IMR-90 (cell line): ENCODE measurements at regions not wholly inside any gene's neighbourhood (a gene's known extent, or its start where the extent isn't known, plus 50 kb on each side); places are given as distances from the start of the nearest gene placed in this dataset.

Experiments
- ATAC-seq: fragments of 200-7000 bp; cut with Tn5 transposase; 2 replicates; pipeline ENCODE4 v1.9.1; 2020; ENCODE audit warnings: low read depth, mild to moderate bottlenecking, moderate library complexity
- BruUV-seq: library from RNA; stranded (reverse); fragments of 400-500 nt; replicated peaks from 2 replicates; lab custom pipeline; 2021; lab: Mats Ljungman, UMichigan
- CTCF ChIA-PET: fragments of 300-600 bp; formaldehyde crosslinking; extraction: SDS; loops from one replicate; lab custom pipeline; 2021; ENCODE audit warnings: antibody characterized with exemption; lab: Yijun Ruan, JAX
- POLR2A ChIA-PET: fragments of 300-600 bp; sonication (Branson Sonifier 250); formaldehyde crosslinking; loops from one replicate; lab custom pipeline; 2022; ENCODE audit warnings: antibody characterized with exemption; ENCODE audit not compliant: unreplicated experiment; lab: Charles Lee
- DNase-seq: peaks from one replicate; pipeline ENCODE4 v3.0.0; 2013
- H2AFZ ChIP-seq: replicated peaks from 2 replicates; pipeline ENCODE3; 2013; ENCODE audit warnings: low read length, mild to moderate bottlenecking; ENCODE audit not compliant: poor library complexity
- H2AK5ac ChIP-seq: 2 replicates; pipeline ENCODE4 v1.6.1; 2013; ENCODE audit warnings: low read depth, low read length, inconsistent platforms
- H2AK9ac ChIP-seq: replicated peaks from 2 replicates; pipeline ENCODE3; 2013; ENCODE audit warnings: mild to moderate bottlenecking, low read depth, low read length, moderate library complexity; ENCODE audit not compliant: poor library complexity
- H2BK120ac ChIP-seq: 2 replicates; pipeline ENCODE4 v1.6.1; 2013; ENCODE audit warnings: low read depth, low read length, inconsistent platforms
- H2BK15ac ChIP-seq: 3 replicates; pipeline ENCODE4 v1.6.1; 2013; ENCODE audit warnings: low read depth, low read length, inconsistent platforms
- H2BK20ac ChIP-seq: 2 replicates; pipeline ENCODE4 v1.6.1; 2013; ENCODE audit warnings: low read depth, mild to moderate bottlenecking, inconsistent platforms, low read length, moderate library complexity
- H2BK5ac ChIP-seq: 2 replicates; pipeline ENCODE4 v1.6.1; 2013; ENCODE audit warnings: mild to moderate bottlenecking, low read depth, low read length, inconsistent platforms; ENCODE audit not compliant: poor library complexity, severe bottlenecking
- H3K14ac ChIP-seq: replicated peaks from 2 replicates; pipeline ENCODE4 v1.6.1; 2013; ENCODE audit warnings: low read depth, low read length, inconsistent platforms
- H3K18ac ChIP-seq: 2 replicates; pipeline ENCODE4 v1.6.1; 2013; ENCODE audit warnings: low read depth, low read length, control low read depth
- H3K23ac ChIP-seq: 2 replicates; pipeline ENCODE4 v1.6.1; 2013; ENCODE audit warnings: low read depth, low read length, inconsistent platforms
- H3K27ac ChIP-seq: 2 replicates; pipeline ENCODE4 v1.5.1; 2013; ENCODE audit warnings: mild to moderate bottlenecking, control low read depth, low read length; ENCODE audit not compliant: insufficient read depth
- H3K27me3 ChIP-seq: 2 replicates; pipeline ENCODE4 v1.6.1; 2013; ENCODE audit warnings: low read length; ENCODE audit not compliant: control insufficient read depth, insufficient read depth
- H3K36me3 ChIP-seq: 2 replicates; pipeline ENCODE4 v1.6.1; 2013; ENCODE audit warnings: low read length, mixed read lengths; ENCODE audit not compliant: control insufficient read depth, insufficient read depth
- H3K4ac ChIP-seq: 2 replicates; pipeline ENCODE4 v1.6.1; 2013; ENCODE audit warnings: low read depth, low read length, inconsistent platforms
- H3K4me1 ChIP-seq: 2 replicates; pipeline ENCODE4 v1.6.1; 2013; ENCODE audit warnings: low read length, mixed read lengths; ENCODE audit not compliant: control insufficient read depth, insufficient read depth
- H3K4me2 ChIP-seq: 2 replicates; pipeline ENCODE4 v1.6.1; 2013; ENCODE audit warnings: low read depth, mild to moderate bottlenecking, control low read depth, low read length, moderate library complexity
- H3K4me3 ChIP-seq: 2 replicates; pipeline ENCODE4 v1.5.1; 2013; ENCODE audit warnings: low read depth, mild to moderate bottlenecking, control low read depth, low read length, moderate library complexity; ENCODE audit not compliant: insufficient read depth
- H3K56ac ChIP-seq: 2 replicates; pipeline ENCODE4 v1.6.1; 2013; ENCODE audit warnings: low read length, inconsistent platforms; ENCODE audit not compliant: insufficient read depth; ENCODE audit errors: extremely low read depth
- H3K79me1 ChIP-seq, 2 experiments: 2 replicates each; pipeline ENCODE4 v1.6.1; 2013; ENCODE audit warnings: low read length in 2 of 2, inconsistent platforms in 1 of 2, low read depth in 1 of 2
- H3K9ac ChIP-seq: 2 replicates; pipeline ENCODE4 v1.6.1; 2013; ENCODE audit warnings: low read depth, low read length, control low read depth
- H3K9me1 ChIP-seq: 2 replicates; pipeline ENCODE4 v1.6.1; 2013; ENCODE audit warnings: low read length, inconsistent platforms; ENCODE audit not compliant: insufficient read depth
- H3K9me3 ChIP-seq: 2 replicates; pipeline ENCODE4 v1.6.1; 2013; ENCODE audit warnings: low read length; ENCODE audit not compliant: control insufficient read depth, insufficient read depth
- H4K20me1 ChIP-seq: 2 replicates; pipeline ENCODE4 v1.6.1; 2013; ENCODE audit warnings: low read length, inconsistent platforms; ENCODE audit not compliant: insufficient read depth
- H4K5ac ChIP-seq: 2 replicates; pipeline ENCODE4 v1.6.1; 2013; ENCODE audit warnings: mild to moderate bottlenecking, low read depth, low read length, control low read depth
- H4K8ac ChIP-seq, 2 experiments: 2 replicates each; pipeline ENCODE4 v1.6.1; 2013; ENCODE audit warnings: low read depth in 2 of 2, low read length in 2 of 2, control low read depth in 1 of 2, inconsistent platforms in 1 of 2
- H4K91ac ChIP-seq: 2 replicates; pipeline ENCODE4 v1.6.1; 2013; ENCODE audit warnings: low read depth, low read length, inconsistent platforms; ENCODE audit not compliant: insufficient read depth
- BHLHE40 ChIP-seq: fragments of 150-350 bp; IDR thresholded peaks from 2 replicates; pipeline ENCODE4 v1.6.1; 2016; ENCODE audit warnings: mild to moderate bottlenecking, low read depth, low read length
- CEBPB ChIP-seq: IDR thresholded peaks from 2 replicates; pipeline ENCODE4 v1.6.1; 2012; ENCODE audit warnings: low read depth, low read length, improper control_type of control experiment
- CHD1 ChIP-seq: IDR thresholded peaks from 2 replicates; pipeline ENCODE4 v1.6.1; 2012; ENCODE audit warnings: low read depth, low read length, improper control_type of control experiment
- CTCF ChIP-seq: conservative IDR thresholded peaks from 2 replicates; pipeline ENCODE4 v1.5.1; 2012; ENCODE audit warnings: mild to moderate bottlenecking, low read depth, low read length, improper control_type of control experiment
- ELK1 ChIP-seq: fragments of 150-350 bp; IDR thresholded peaks from 2 replicates; pipeline ENCODE4 v1.6.1; 2016; ENCODE audit warnings: low read depth, mild to moderate bottlenecking, low read length, moderate library complexity, borderline replicate concordance
- FOS ChIP-seq: fragments of 150-350 bp; IDR thresholded peaks from 2 replicates; pipeline ENCODE4 v1.6.1; 2016; ENCODE audit warnings: low read depth, low read length
- MAFK ChIP-seq: IDR thresholded peaks from 2 replicates; pipeline ENCODE4 v1.6.1; 2012; ENCODE audit warnings: low read depth, low read length, improper control_type of control experiment
- MAZ ChIP-seq: IDR thresholded peaks from 2 replicates; pipeline ENCODE4 v1.6.1; 2012; ENCODE audit warnings: low read depth, mild to moderate bottlenecking, low read length, improper control_type of control experiment, moderate library complexity, borderline replicate concordance
- MXI1 ChIP-seq: IDR thresholded peaks from 2 replicates; pipeline ENCODE4 v1.6.1; 2012; ENCODE audit warnings: low read depth, mild to moderate bottlenecking, low read length, moderate library complexity, borderline replicate concordance
- NFE2L2 ChIP-seq: fragments of 150-350 bp; IDR thresholded peaks from 2 replicates; pipeline ENCODE4 v1.6.1; 2016; ENCODE audit warnings: low read depth, mild to moderate bottlenecking, low read length
- POLR2A ChIP-seq: IDR thresholded peaks from 2 replicates; pipeline ENCODE4 v1.6.1; 2012; ENCODE audit warnings: mild to moderate bottlenecking, low read depth, low read length
- RAD21 ChIP-seq: IDR thresholded peaks from 2 replicates; pipeline ENCODE4 v1.6.1; 2012; ENCODE audit warnings: low read length, improper control_type of control experiment
- RCOR1 ChIP-seq: IDR thresholded peaks from 2 replicates; pipeline ENCODE4 v1.6.1; 2012; ENCODE audit warnings: mild to moderate bottlenecking, low read length, improper control_type of control experiment; ENCODE audit not compliant: insufficient replicate concordance
- RFX5 ChIP-seq: IDR thresholded peaks from 2 replicates; pipeline ENCODE4 v1.8.0; 2012; ENCODE audit warnings: low read depth, mild to moderate bottlenecking, low read length, moderate library complexity
- SMC3 ChIP-seq: fragments of 150-350 bp; IDR thresholded peaks from 2 replicates; pipeline ENCODE4 v1.6.1; 2016; ENCODE audit warnings: low read depth, mild to moderate bottlenecking, antibody characterized with exemption, low read length, moderate library complexity
- USF2 ChIP-seq: fragments of 150-350 bp; IDR thresholded peaks from 2 replicates; pipeline ENCODE4 v1.6.1; 2017; ENCODE audit warnings: mild to moderate bottlenecking, antibody characterized with exemption, low read length, low read depth
- WGBS, 2 experiments: methylation state at CpG; one replicate each; pipeline versions ENCODE4 v1.1.5 to v1.1.7; 2013; ENCODE audit warnings: missing lambda C conversion rate in 2 of 2; ENCODE audit not compliant: insufficient read length in 1 of 2; ENCODE audit errors: extremely low coverage in 2 of 2; 5-methylcytosine and 5-hydroxymethylcytosine counted together
- dilution Hi-C: fragments of 300-500 bp; cut with HindIII; formaldehyde crosslinking; loops from one replicate; pipeline ENCODE4 v1.14.3; 2018; ENCODE audit warnings: low sequenced_read_pairs; ENCODE audit not compliant: unreplicated experiment
- in situ Hi-C: fragments of 300-500 bp; cut with MboI; formaldehyde crosslinking; loops from 3 replicates; pipeline ENCODE4 v1.14.3; 2019; ENCODE audit warnings: low sequenced_read_pairs, inconsistent platforms, mixed read lengths
- intact Hi-C: fragments of 100-400 bp; cut with micrococcal nuclease; formaldehyde crosslinking; loops from 2 replicates; pipeline ENCODE4 v1.10.0; 2022

- no CpG with 5 or more reads among the region's 6 CpGs for WGBS, 2 experiments
- no peaks in the 10 kb centered on the region for H3K9me1 ChIP-seq
- no peak overlapping the region for H2BK15ac ChIP-seq
- H3K23ac ChIP-seq = no peak overlapping the region
- no peaks in the 10 kb centered on the region for H3K4me1 ChIP-seq
- ChIA-PET POLR2A (no interaction called here), CTCF (no interaction called here)
- H3K4ac ChIP-seq = no peak overlapping the region
- H2AFZ ChIP-seq = no peak overlapping the region
- H4K8ac ChIP-seq = no peak overlapping the region
- H4K5ac ChIP-seq = no peak overlapping the region
- H2AK5ac ChIP-seq = no peak overlapping the region
- H3K18ac ChIP-seq = no peak overlapping the region
- H2BK5ac ChIP-seq = no peak overlapping the region
- dilution Hi-C loops (no loop called here), intact Hi-C loops (no loop called here), in situ Hi-C loops (no loop called here)
- TF ChIP-seq MXI1 (no peak), ELK1 (no peak), NFE2L2 (no peak), BHLHE40 (no peak), POLR2A (no peak), MAZ (no peak), USF2 (no peak), RAD21 (no peak), RCOR1 (no peak), FOS (no peak), MAFK (no peak), CTCF (no peak), CHD1 (no peak), SMC3 (no peak), CEBPB (no peak), RFX5 (no peak)
- no peak overlapping the region for H3K4me2 ChIP-seq
- H2AK9ac ChIP-seq = no peak overlapping the region
- no peak overlapping the region for H3K56ac ChIP-seq
- no peak overlapping the region for H4K91ac ChIP-seq
- no peaks in the 10 kb centered on the region; the same call in 1 of the 2 replicates for H3K27me3 ChIP-seq
- no peaks in the 10 kb centered on the region for H3K79me1 ChIP-seq
- H3K27ac ChIP-seq = no peak overlapping the region
- H4K20me1 ChIP-seq = no peaks in the 10 kb centered on the region
- no peak for DNase-seq
- H3K9me3 ChIP-seq = 0 out of 2 replicates have a peak, but pooled peaks cover 1% of the 10 kb centered on the region
- H3K36me3 ChIP-seq = no peaks in the 10 kb centered on the region
- H2BK20ac ChIP-seq = no peak overlapping the region
- H2BK120ac ChIP-seq = no peak overlapping the region
- no peak for ATAC-seq
- H3K4me3 ChIP-seq = no peak overlapping the region
- no peak overlapping the region for H3K14ac ChIP-seq
- no peak overlapping the region for H3K9ac ChIP-seq
- BruUV-seq = no TSS peak
Observed at GRCh38 chr20:48451401-48451800, 376.4 kb downstream of the PREX1 start.
